ENCODE measurements at regions not wholly inside any gene's neighbourhood (a gene's known extent, or its start where the extent isn't known, plus 50 kb on each side); places are given as distances from the start of the nearest gene placed in this dataset.
"Not testable (repeated sequence)": the region's sequence is repeated elsewhere in the genome, so short reads cannot be mapped to it uniquely, and the experiment has no call there.

GRCh38 chrX:102846544-102847236 lies 90.4 kb upstream of the RAB40AL start:
- Mint-ChIP-seq H3K36me3 (ENCODE audit: low read depth, unreplicated experiment) (no peaks in the 10 kb centered on the region), H3K9me3 (ENCODE audit: unreplicated experiment) (no peaks in the 10 kb centered on the region), H3K27me3 (ENCODE audit: unreplicated experiment) (no peaks in the 10 kb centered on the region), H3K27ac (ENCODE audit: unreplicated experiment) (no peak overlapping the region), H3K4me3 (ENCODE audit: unreplicated experiment) (no peak overlapping the region), H3K4me1 (ENCODE audit: unreplicated experiment) (no peaks in the 10 kb centered on the region)
- no peak for DNase-seq (ENCODE audit: low spot score)
- TF ChIP-seq, protein P1, sequence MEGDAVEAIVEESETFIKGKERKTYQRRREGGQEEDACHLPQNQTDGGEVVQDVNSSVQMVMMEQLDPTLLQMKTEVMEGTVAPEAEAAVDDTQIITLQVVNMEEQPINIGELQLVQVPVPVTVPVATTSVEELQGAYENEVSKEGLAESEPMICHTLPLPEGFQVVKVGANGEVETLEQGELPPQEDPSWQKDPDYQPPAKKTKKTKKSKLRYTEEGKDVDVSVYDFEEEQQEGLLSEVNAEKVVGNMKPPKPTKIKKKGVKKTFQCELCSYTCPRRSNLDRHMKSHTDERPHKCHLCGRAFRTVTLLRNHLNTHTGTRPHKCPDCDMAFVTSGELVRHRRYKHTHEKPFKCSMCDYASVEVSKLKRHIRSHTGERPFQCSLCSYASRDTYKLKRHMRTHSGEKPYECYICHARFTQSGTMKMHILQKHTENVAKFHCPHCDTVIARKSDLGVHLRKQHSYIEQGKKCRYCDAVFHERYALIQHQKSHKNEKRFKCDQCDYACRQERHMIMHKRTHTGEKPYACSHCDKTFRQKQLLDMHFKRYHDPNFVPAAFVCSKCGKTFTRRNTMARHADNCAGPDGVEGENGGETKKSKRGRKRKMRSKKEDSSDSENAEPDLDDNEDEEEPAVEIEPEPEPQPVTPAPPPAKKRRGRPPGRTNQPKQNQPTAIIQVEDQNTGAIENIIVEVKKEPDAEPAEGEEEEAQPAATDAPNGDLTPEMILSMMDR (IDR thresholded peaks at IDR 0.05; ENCODE audit: unreplicated experiment), result no peak

DNA sequence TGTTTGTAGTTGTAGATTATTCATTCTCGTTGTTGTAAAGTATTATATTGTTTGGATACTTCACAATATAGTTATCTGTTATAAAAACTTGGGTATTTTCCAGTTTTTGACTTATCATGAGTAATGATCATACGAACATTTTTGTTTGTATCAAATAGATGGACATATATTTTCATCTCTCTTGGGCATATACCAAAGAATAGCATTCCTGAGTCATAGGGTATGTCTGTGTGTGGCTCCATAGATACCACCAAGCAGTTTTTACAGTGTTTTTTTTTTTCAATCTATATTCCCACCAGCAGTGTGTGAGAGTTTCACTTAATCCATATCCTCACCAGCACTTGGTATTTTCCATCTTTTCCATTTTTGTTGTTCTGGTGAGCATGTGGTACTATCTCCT lies 89.7 kb upstream of the RAB40AL start:
- DNase-seq (ENCODE audit: low spot score), result no peak
- H3K36me3 Mint-ChIP-seq (ENCODE audit: low read depth, unreplicated experiment), result no peaks in the 10 kb centered on the region
- no peaks in the 10 kb centered on the region for H3K27me3 Mint-ChIP-seq (ENCODE audit: unreplicated experiment)
- no peaks in the 10 kb centered on the region for H3K9me3 Mint-ChIP-seq (ENCODE audit: unreplicated experiment)
- H3K4me3 Mint-ChIP-seq (ENCODE audit: unreplicated experiment), result no peak overlapping the region
- TF ChIP-seq, protein P1 (IDR thresholded peaks at IDR 0.05; ENCODE audit: unreplicated experiment), result no peak
- H3K27ac Mint-ChIP-seq (ENCODE audit: unreplicated experiment), result no peak overlapping the region
- no peaks in the 10 kb centered on the region for H3K4me1 Mint-ChIP-seq (ENCODE audit: unreplicated experiment)

- Mint-ChIP-seq H3K4me3 (ENCODE audit: unreplicated experiment) (no peak overlapping the region), H3K27me3 (ENCODE audit: unreplicated experiment) (peaks cover 1% of the 10 kb centered on the region)
Measured at GRCh38 chrX:102849396-102849795, 87.7 kb upstream of the RAB40AL start.

DNA sequence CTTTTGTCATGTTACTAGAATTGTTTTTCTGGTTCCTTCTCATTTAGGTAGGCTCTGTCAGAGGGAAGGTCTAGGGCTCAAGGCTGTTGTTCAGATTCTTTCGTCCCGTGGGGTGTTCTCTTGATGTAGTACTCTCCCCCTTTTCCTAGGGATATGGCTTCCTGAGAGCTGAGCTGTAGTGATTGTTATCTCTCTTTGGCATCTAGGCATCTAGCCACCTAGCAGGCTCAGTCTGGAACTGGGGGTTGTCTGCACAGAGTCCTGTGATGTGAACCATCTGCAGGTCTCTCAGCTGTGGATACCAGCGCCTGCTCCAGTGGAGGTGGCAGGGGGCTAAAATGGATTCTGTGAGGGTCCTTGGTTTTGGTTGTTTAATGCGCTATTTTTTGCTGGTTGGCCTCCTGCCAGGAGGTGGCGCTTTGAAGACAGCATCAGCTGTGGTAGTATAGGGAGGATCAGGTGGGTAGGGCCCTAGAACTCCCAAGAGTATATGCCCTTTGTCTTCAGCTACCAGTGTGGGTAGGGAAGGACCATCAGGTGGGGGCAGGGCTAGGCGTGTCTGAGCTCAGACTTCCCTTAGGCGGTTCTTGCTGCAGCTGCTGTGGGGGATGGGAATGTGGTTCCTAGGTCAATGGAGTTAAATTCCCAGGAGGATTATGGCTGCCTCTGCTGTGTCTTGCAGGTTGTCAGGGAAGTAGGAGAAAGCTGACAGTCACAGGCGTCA lies 78.1 kb upstream of the RAB40AL start:
- H3K4me3 Mint-ChIP-seq (ENCODE audit: unreplicated experiment); H3K27me3 Mint-ChIP-seq (ENCODE audit: unreplicated experiment); H3K9me3 Mint-ChIP-seq (ENCODE audit: unreplicated experiment); H3K4me1 Mint-ChIP-seq (ENCODE audit: unreplicated experiment); H3K27ac Mint-ChIP-seq (ENCODE audit: unreplicated experiment); DNase-seq (ENCODE audit: low spot score); H3K36me3 Mint-ChIP-seq (ENCODE audit: low read depth, unreplicated experiment): not testable (repeated sequence)

More at GRCh38 chrX:102849396-102849795, 87.7 kb upstream of the RAB40AL start:
- H3K27ac Mint-ChIP-seq (ENCODE audit: unreplicated experiment), result no peak overlapping the region
- H3K36me3 Mint-ChIP-seq (ENCODE audit: low read depth, unreplicated experiment), result no peaks in the 10 kb centered on the region
- no peaks in the 10 kb centered on the region for H3K9me3 Mint-ChIP-seq (ENCODE audit: unreplicated experiment)
- TF ChIP-seq, protein P1 (IDR thresholded peaks at IDR 0.05; ENCODE audit: unreplicated experiment), result no peak
- DNase-seq (ENCODE audit: low spot score), result no peak
- H3K4me1 Mint-ChIP-seq (ENCODE audit: unreplicated experiment), result no peaks in the 10 kb centered on the region

- no peaks in the 10 kb centered on the region for H3K9me3 Mint-ChIP-seq (ENCODE audit: unreplicated experiment)
- no peaks in the 10 kb centered on the region for H3K27me3 Mint-ChIP-seq (ENCODE audit: unreplicated experiment)
- no peak overlapping the region for H3K4me3 Mint-ChIP-seq (ENCODE audit: unreplicated experiment)
- H3K27ac Mint-ChIP-seq (ENCODE audit: unreplicated experiment), result no peak overlapping the region
- no peaks in the 10 kb centered on the region for H3K4me1 Mint-ChIP-seq (ENCODE audit: unreplicated experiment)
- no peaks in the 10 kb centered on the region for H3K36me3 Mint-ChIP-seq (ENCODE audit: low read depth, unreplicated experiment)
- TF ChIP-seq, protein P1 (IDR thresholded peaks at IDR 0.05; ENCODE audit: unreplicated experiment), result no peak
- DNase-seq (ENCODE audit: low spot score), result no peak
Measured at GRCh38 chrX:102859550-102859871, 77.6 kb upstream of the RAB40AL start.
